ENCODE measurements at regions not wholly inside any gene's neighbourhood (a gene's known extent, or its start where the extent isn't known, plus 50 kb on each side); places are given as distances from the start of the nearest gene placed in this dataset.

- Histone ChIP-seq H3K27me3 (ENCODE audit: control insufficient read depth in 1 of 2, insufficient read depth in 2 of 2, low read length in 2 of 2) (peaks cover 0 to 2% of the 10 kb centered on the region in 2 donors), H3K9ac (ENCODE audit: low read length in 2 of 2) (no peak overlapping the region), H3K9me3 (ENCODE audit: control insufficient read depth in 2 of 2, low read length in 2 of 2) (no peaks in the 10 kb centered on the region), H3K27ac (ENCODE audit: low read length) (no peak overlapping the region), H3K36me3 (ENCODE audit: control insufficient read depth in 2 of 2, insufficient read depth in 2 of 2, low read length in 2 of 2) (no peaks in the 10 kb centered on the region), H3K4me1 (ENCODE audit: control insufficient read depth, insufficient read depth, low read length) (peaks cover 4% of the 10 kb centered on the region), H3K4me3 (ENCODE audit: low read length in 2 of 2) (no peak overlapping the region)
These were observed 196.1 kb downstream of the DLL1 start for GRCh38 chr6:170094686-170095272.

- Histone ChIP-seq H3K27me3 (ENCODE audit: control insufficient read depth in 1 of 2, insufficient read depth in 2 of 2, low read length in 2 of 2) (peaks cover 0 to 2% of the 10 kb centered on the region in 2 donors), H3K9ac (ENCODE audit: low read length in 2 of 2) (no peak overlapping the region), H3K36me3 (ENCODE audit: control insufficient read depth in 2 of 2, insufficient read depth in 2 of 2, low read length in 2 of 2) (no peaks in the 10 kb centered on the region), H3K27ac (ENCODE audit: low read length) (no peak overlapping the region), H3K9me3 (ENCODE audit: control insufficient read depth in 2 of 2, low read length in 2 of 2) (no peaks in the 10 kb centered on the region), H3K4me1 (ENCODE audit: control insufficient read depth, insufficient read depth, low read length) (peaks cover 4% of the 10 kb centered on the region), H3K4me3 (ENCODE audit: low read length in 2 of 2) (no peak overlapping the region)
These were observed 197.0 kb downstream of the DLL1 start for GRCh38 chr6:170093658-170094596.

- no peak overlapping the region for H3K4me3 ChIP-seq (ENCODE audit: low read length in 2 of 2)
- H3K4me1 ChIP-seq (ENCODE audit: control insufficient read depth, insufficient read depth, low read length), result peaks cover 4% of the 10 kb centered on the region
- H3K27me3 ChIP-seq (ENCODE audit: control insufficient read depth in 1 of 2, insufficient read depth in 2 of 2, low read length in 2 of 2), result peaks cover 0 to 2% of the 10 kb centered on the region in 2 donors
- H3K36me3 ChIP-seq (ENCODE audit: control insufficient read depth in 2 of 2, insufficient read depth in 2 of 2, low read length in 2 of 2), result no peaks in the 10 kb centered on the region
- H3K9me3 ChIP-seq (ENCODE audit: control insufficient read depth in 2 of 2, low read length in 2 of 2), result no peaks in the 10 kb centered on the region
- H3K27ac ChIP-seq (ENCODE audit: low read length), result no peak overlapping the region
- H3K9ac ChIP-seq (ENCODE audit: low read length in 2 of 2), result no peak overlapping the region
These were observed 197.6 kb downstream of the DLL1 start for GRCh38 chr6:170093276-170093657.

GRCh38 chr6:170092826-170093225, 198.1 kb downstream of the DLL1 start:
- Histone ChIP-seq H3K27ac (ENCODE audit: low read length) (no peak overlapping the region), H3K4me1 (ENCODE audit: control insufficient read depth, insufficient read depth, low read length) (peaks cover 4% of the 10 kb centered on the region), H3K27me3 (ENCODE audit: control insufficient read depth in 1 of 2, insufficient read depth in 2 of 2, low read length in 2 of 2) (peaks cover 0 to 2% of the 10 kb centered on the region in 2 donors), H3K9me3 (ENCODE audit: control insufficient read depth in 2 of 2, low read length in 2 of 2) (no peaks in the 10 kb centered on the region), H3K9ac (ENCODE audit: low read length in 2 of 2) (no peak overlapping the region), H3K36me3 (ENCODE audit: control insufficient read depth in 2 of 2, insufficient read depth in 2 of 2, low read length in 2 of 2) (no peaks in the 10 kb centered on the region), H3K4me3 (ENCODE audit: low read length in 2 of 2) (no peak overlapping the region)

- Histone ChIP-seq H3K9me3 (ENCODE audit: control insufficient read depth in 2 of 2, low read length in 2 of 2) (no peaks in the 10 kb centered on the region), H3K36me3 (ENCODE audit: control insufficient read depth in 2 of 2, insufficient read depth in 2 of 2, low read length in 2 of 2) (no peaks in the 10 kb centered on the region), H3K27me3 (ENCODE audit: control insufficient read depth in 1 of 2, insufficient read depth in 2 of 2, low read length in 2 of 2) (peaks cover 0 to 2% of the 10 kb centered on the region in 2 donors), H3K9ac (ENCODE audit: low read length in 2 of 2) (no peak overlapping the region), H3K27ac (ENCODE audit: low read length) (no peak overlapping the region), H3K4me1 (ENCODE audit: control insufficient read depth, insufficient read depth, low read length) (peaks cover 1% of the 10 kb centered on the region), H3K4me3 (ENCODE audit: low read length in 2 of 2) (no peak overlapping the region)
These were observed 199.0 kb downstream of the DLL1 start for GRCh38 chr6:170091639-170092579.

GRCh38 chr6:170091000-170091638, 199.8 kb downstream of the DLL1 start:
- H3K36me3 ChIP-seq (ENCODE audit: control insufficient read depth in 2 of 2, insufficient read depth in 2 of 2, low read length in 2 of 2), result no peaks in the 10 kb centered on the region
- H3K4me1 ChIP-seq (ENCODE audit: control insufficient read depth, insufficient read depth, low read length), result peaks cover 3% of the 10 kb centered on the region
- no peak overlapping the region for H3K27ac ChIP-seq (ENCODE audit: low read length)
- no peaks in the 10 kb centered on the region for H3K9me3 ChIP-seq (ENCODE audit: control insufficient read depth in 2 of 2, low read length in 2 of 2)
- no peak overlapping the region for H3K9ac ChIP-seq (ENCODE audit: low read length in 2 of 2)
- no peak overlapping the region for H3K4me3 ChIP-seq (ENCODE audit: low read length in 2 of 2)
- H3K27me3 ChIP-seq (ENCODE audit: control insufficient read depth in 1 of 2, insufficient read depth in 2 of 2, low read length in 2 of 2), result peaks cover 0 to 2% of the 10 kb centered on the region in 2 donors

DNA sequence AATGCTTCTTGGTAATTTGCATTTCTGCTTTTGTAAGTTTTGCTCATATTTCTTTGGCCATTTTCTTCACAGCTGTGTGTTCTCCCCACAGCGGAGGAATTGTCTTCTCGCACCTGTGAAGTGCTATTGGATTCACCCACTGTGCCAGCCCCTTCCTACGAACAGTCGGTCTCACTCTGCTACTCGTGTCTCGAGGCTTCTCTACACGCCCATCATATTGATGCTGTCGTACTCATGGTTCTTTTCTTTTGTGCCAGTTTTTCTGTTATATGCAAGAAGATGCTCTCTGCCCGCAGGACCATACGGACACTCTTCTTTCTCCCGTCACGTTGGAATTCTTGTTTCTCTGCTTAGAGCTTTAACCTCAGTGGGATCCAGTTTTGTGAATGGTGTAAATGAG, 200.3 kb downstream of the DLL1 start:
- H3K4me1 ChIP-seq (ENCODE audit: control insufficient read depth, insufficient read depth, low read length), result peaks cover 6% of the 10 kb centered on the region
- H3K27ac ChIP-seq (ENCODE audit: low read length), result no peak overlapping the region
- H3K9ac ChIP-seq (ENCODE audit: low read length in 2 of 2), result no peak overlapping the region
- H3K9me3 ChIP-seq (ENCODE audit: control insufficient read depth in 2 of 2, low read length in 2 of 2), result no peaks in the 10 kb centered on the region
- no peaks in the 10 kb centered on the region for H3K36me3 ChIP-seq (ENCODE audit: control insufficient read depth in 2 of 2, insufficient read depth in 2 of 2, low read length in 2 of 2)
- no peak overlapping the region for H3K4me3 ChIP-seq (ENCODE audit: low read length in 2 of 2)
- H3K27me3 ChIP-seq (ENCODE audit: control insufficient read depth in 1 of 2, insufficient read depth in 2 of 2, low read length in 2 of 2), result peaks cover 0 to 2% of the 10 kb centered on the region in 2 donors

GRCh38 chr6:170089963-170090362, 200.9 kb downstream of the DLL1 start:
- Histone ChIP-seq H3K27me3 (ENCODE audit: control insufficient read depth in 1 of 2, insufficient read depth in 2 of 2, low read length in 2 of 2) (peaks cover 0 to 2% of the 10 kb centered on the region in 2 donors), H3K9me3 (ENCODE audit: control insufficient read depth in 2 of 2, low read length in 2 of 2) (no peaks in the 10 kb centered on the region), H3K27ac (ENCODE audit: low read length) (no peak overlapping the region), H3K9ac (ENCODE audit: low read length in 2 of 2) (no peak overlapping the region), H3K4me1 (ENCODE audit: control insufficient read depth, insufficient read depth, low read length) (peaks cover 11% of the 10 kb centered on the region), H3K36me3 (ENCODE audit: control insufficient read depth in 2 of 2, insufficient read depth in 2 of 2, low read length in 2 of 2) (no peaks in the 10 kb centered on the region), H3K4me3 (ENCODE audit: low read length in 2 of 2) (no peak overlapping the region)

- Histone ChIP-seq H3K4me1 (ENCODE audit: control insufficient read depth, insufficient read depth, low read length) (peaks cover 11% of the 10 kb centered on the region), H3K4me3 (ENCODE audit: low read length in 2 of 2) (no peak overlapping the region), H3K27me3 (ENCODE audit: control insufficient read depth in 1 of 2, insufficient read depth in 2 of 2, low read length in 2 of 2) (peaks cover 0 to 2% of the 10 kb centered on the region in 2 donors), H3K36me3 (ENCODE audit: control insufficient read depth in 2 of 2, insufficient read depth in 2 of 2, low read length in 2 of 2) (no peaks in the 10 kb centered on the region), H3K9ac (ENCODE audit: low read length in 2 of 2) (no peak overlapping the region), H3K27ac (ENCODE audit: low read length) (no peak overlapping the region), H3K9me3 (ENCODE audit: control insufficient read depth in 2 of 2, low read length in 2 of 2) (no peaks in the 10 kb centered on the region)
These were observed 202.3 kb downstream of the DLL1 start for GRCh38 chr6:170088582-170088955.

- Histone ChIP-seq H3K27ac (ENCODE audit: low read length) (no peak overlapping the region), H3K9ac (ENCODE audit: low read length in 2 of 2) (no peak overlapping the region), H3K4me3 (ENCODE audit: low read length in 2 of 2) (no peak overlapping the region), H3K36me3 (ENCODE audit: control insufficient read depth in 2 of 2, insufficient read depth in 2 of 2, low read length in 2 of 2) (no peaks in the 10 kb centered on the region), H3K27me3 (ENCODE audit: control insufficient read depth in 1 of 2, insufficient read depth in 2 of 2, low read length in 2 of 2) (peaks cover 0 to 2% of the 10 kb centered on the region in 2 donors), H3K4me1 (ENCODE audit: control insufficient read depth, insufficient read depth, low read length) (peaks cover 11% of the 10 kb centered on the region), H3K9me3 (ENCODE audit: control insufficient read depth in 2 of 2, low read length in 2 of 2) (no peaks in the 10 kb centered on the region)
These were observed 202.8 kb downstream of the DLL1 start for GRCh38 chr6:170087941-170088581.
